Caco-2 (cell line): ENCODE measurements at regions not wholly inside any gene's neighbourhood (a gene's known extent, or its start where the extent isn't known, plus 50 kb on each side); places are given as distances from the start of the nearest gene placed in this dataset.

Experiments used
- BruUV-seq: library from RNA; stranded (reverse); fragments of 400-500 nt; replicated peaks from 2 replicates; lab custom pipeline; 2021; lab: Mats Ljungman, UMichigan
- CTCF ChIA-PET: fragments of 300-600 bp; sonication (Branson Sonifier 250); formaldehyde crosslinking; loops from one replicate; lab custom pipeline; 2022; ENCODE audit warnings: antibody characterized with exemption; lab: Charles Lee
- POLR2A ChIA-PET: fragments of 300-600 bp; sonication (Branson Sonifier 250); formaldehyde crosslinking; loops from one replicate; lab custom pipeline; 2022; ENCODE audit warnings: antibody characterized with exemption; lab: Charles Lee
- DNase-seq, 2 experiments: peaks; one replicate each; pipeline versions ENCODE4 v3.0.0 to v3.0.0-alpha.2; 2020 to 2022
- H3K27me3 ChIP-seq: replicated peaks from 2 replicates; pipeline ENCODE4 v1.6.0; 2011; ENCODE audit warnings: low read length; ENCODE audit not compliant: control insufficient read depth, insufficient read depth
- H3K36me3 ChIP-seq: 2 replicates; pipeline ENCODE4 v1.5.1; 2011; ENCODE audit warnings: low read length; ENCODE audit not compliant: control insufficient read depth, insufficient read depth
- H3K4me1 ChIP-seq: fragments of 250-450 bp; sonication (Bioruptor Pico); 2 replicates; pipeline ENCODE4 v1.5.1; 2020; ENCODE audit warnings: mild to moderate bottlenecking
- H3K4me3 ChIP-seq: 2 replicates; pipeline ENCODE4 v1.5.1; 2011; ENCODE audit warnings: low read depth, mild to moderate bottlenecking, control low read depth, low read length
- H3K9me3 ChIP-seq: fragments of 250-450 bp; sonication (Bioruptor Pico); 2 replicates; pipeline ENCODE4 v1.5.1; 2020; ENCODE audit warnings: mild to moderate bottlenecking, moderate library complexity
- H3K27ac Mint-ChIP-seq: one replicate; pipeline ENCODE4 v1.8.0; 2022; ENCODE audit warnings: mixed read lengths; ENCODE audit not compliant: unreplicated experiment
- H3K27me3 Mint-ChIP-seq: one replicate; pipeline ENCODE4 v1.8.0; 2022; ENCODE audit warnings: mixed read lengths; ENCODE audit not compliant: insufficient read depth, unreplicated experiment
- H3K36me3 Mint-ChIP-seq: one replicate; pipeline ENCODE4 v1.8.0; 2022; ENCODE audit warnings: mild to moderate bottlenecking, mixed read lengths; ENCODE audit not compliant: insufficient read depth, unreplicated experiment
- H3K4me1 Mint-ChIP-seq: one replicate; pipeline ENCODE4 v1.8.0; 2022; ENCODE audit warnings: low read depth, mixed read lengths; ENCODE audit not compliant: unreplicated experiment
- H3K4me3 Mint-ChIP-seq: one replicate; pipeline ENCODE4 v1.8.0; 2022; ENCODE audit warnings: mild to moderate bottlenecking, moderate library complexity, mixed read lengths; ENCODE audit not compliant: unreplicated experiment
- H3K9me3 Mint-ChIP-seq: one replicate; pipeline ENCODE4 v1.8.0; 2022; ENCODE audit warnings: mixed read lengths; ENCODE audit not compliant: unreplicated experiment
- intact Hi-C: fragments of 100-400 bp; cut with micrococcal nuclease; formaldehyde crosslinking; loops from one replicate; pipeline ENCODE4 v1.10.0; 2022; ENCODE audit not compliant: unreplicated experiment
- TF ChIP-seq, protein P1 (sequence below), 2 experiments: fragments of 200-600 bp in 1 of 2; IDR thresholded peaks; 1 replicate in 1 of 2; 2 replicates in 1 of 2; pipeline versions ENCODE4 v1.5.1 to v1.8.0; 2011 to 2022; ENCODE audit warnings: antibody characterized with exemption in 1 of 2, control low read depth in 1 of 2, inconsistent platforms in 1 of 2, low read depth in 1 of 2, low read length in 1 of 2, mild to moderate bottlenecking in 1 of 2, moderate library complexity in 1 of 2; ENCODE audit not compliant: insufficient read depth in 1 of 2, severe bottlenecking in 1 of 2, unreplicated experiment in 1 of 2

DNA sequence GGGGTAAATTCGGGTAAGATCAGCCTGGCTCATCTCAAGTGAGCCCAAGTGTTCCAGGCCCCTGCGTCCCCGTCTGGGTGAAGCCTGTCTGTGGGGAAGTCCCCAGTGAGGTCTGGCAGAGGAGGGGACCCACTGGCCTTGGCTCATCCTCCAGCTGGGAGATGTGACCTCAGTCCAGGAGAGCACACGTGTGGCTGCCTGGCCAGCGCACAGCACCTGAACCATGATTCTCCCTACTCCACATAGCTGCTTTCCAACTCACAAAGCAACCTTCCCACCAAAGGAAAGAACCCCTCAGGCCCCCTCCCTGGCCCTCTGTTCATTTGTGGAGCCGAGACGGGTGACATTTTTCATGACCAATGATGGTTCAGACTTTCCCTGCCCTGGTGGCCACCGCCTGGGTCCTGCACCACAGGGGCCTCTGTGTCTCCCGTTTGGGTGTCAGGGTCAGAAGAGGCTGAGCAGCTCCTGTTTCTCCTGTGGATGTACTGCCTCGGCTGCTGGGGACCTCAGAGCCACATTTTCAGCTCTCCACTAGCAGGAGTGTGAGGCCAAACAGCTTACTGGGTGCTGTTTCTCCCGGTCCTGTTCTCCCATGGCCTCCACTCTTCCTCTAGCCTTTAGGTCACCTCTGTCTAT is 111.4 kb downstream of the CPZ start:
- Mint-ChIP-seq H3K27me3 (peaks cover 19% of the 10 kb centered on the region), H3K9me3 (no peaks in the 10 kb centered on the region), H3K36me3 (no peaks in the 10 kb centered on the region), H3K4me1 (no peaks in the 10 kb centered on the region), H3K4me3 (no peak overlapping the region), H3K27ac (no peak overlapping the region)
- no peak overlapping the region for H3K4me3 ChIP-seq
- H3K36me3 ChIP-seq, result no peaks in the 10 kb centered on the region
- H3K27me3 ChIP-seq, result no peaks in the 10 kb centered on the region
- TF ChIP-seq, protein P1, sequence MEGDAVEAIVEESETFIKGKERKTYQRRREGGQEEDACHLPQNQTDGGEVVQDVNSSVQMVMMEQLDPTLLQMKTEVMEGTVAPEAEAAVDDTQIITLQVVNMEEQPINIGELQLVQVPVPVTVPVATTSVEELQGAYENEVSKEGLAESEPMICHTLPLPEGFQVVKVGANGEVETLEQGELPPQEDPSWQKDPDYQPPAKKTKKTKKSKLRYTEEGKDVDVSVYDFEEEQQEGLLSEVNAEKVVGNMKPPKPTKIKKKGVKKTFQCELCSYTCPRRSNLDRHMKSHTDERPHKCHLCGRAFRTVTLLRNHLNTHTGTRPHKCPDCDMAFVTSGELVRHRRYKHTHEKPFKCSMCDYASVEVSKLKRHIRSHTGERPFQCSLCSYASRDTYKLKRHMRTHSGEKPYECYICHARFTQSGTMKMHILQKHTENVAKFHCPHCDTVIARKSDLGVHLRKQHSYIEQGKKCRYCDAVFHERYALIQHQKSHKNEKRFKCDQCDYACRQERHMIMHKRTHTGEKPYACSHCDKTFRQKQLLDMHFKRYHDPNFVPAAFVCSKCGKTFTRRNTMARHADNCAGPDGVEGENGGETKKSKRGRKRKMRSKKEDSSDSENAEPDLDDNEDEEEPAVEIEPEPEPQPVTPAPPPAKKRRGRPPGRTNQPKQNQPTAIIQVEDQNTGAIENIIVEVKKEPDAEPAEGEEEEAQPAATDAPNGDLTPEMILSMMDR (IDR thresholded peaks at IDR 0.05; ENCODE audit: insufficient read depth in 1 of 2, low read depth in 1 of 2, low read length in 1 of 2, severe bottlenecking in 1 of 2, unreplicated experiment in 1 of 2), result no peak
- intact Hi-C loops, result no loop called here
- BruUV-seq, result no TSS peak
- ChIA-PET CTCF (no interaction called here), POLR2A (no interaction called here)
- no peaks in the 10 kb centered on the region for H3K9me3 ChIP-seq
- no peak for DNase-seq
- H3K4me1 ChIP-seq, result no peaks in the 10 kb centered on the region

DNA sequence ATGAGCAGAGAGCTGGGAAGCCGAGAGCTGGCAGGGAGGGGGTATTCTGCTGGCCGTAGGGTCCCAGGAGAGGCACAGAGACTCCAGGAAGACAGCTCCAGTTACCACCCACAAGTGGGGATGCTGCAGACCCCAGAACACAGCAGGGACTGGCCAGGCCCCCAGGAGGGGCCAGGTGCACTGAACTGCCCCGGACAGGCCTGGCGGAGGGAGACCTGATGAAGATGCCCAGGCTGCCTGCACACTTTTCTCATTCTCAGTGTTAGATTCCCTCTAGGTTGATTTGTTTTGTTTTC is 110.8 kb downstream of the CPZ start:
- no peaks in the 10 kb centered on the region for H3K4me1 Mint-ChIP-seq
- BruUV-seq, result no TSS peak
- no peaks in the 10 kb centered on the region for H3K4me1 ChIP-seq
- intact Hi-C loops, result no loop called here
- DNase-seq, result no peak
- H3K4me3 ChIP-seq, result no peak overlapping the region
- no peak overlapping the region for H3K27ac Mint-ChIP-seq
- ChIA-PET POLR2A (no interaction called here), CTCF (interaction anchor here (0.6 kb wide), 1 partner anchor 661 kb away, joined by 3 read pairs; no protein-coding TSS in a partner anchor)
- H3K36me3 ChIP-seq, result no peaks in the 10 kb centered on the region
- TF ChIP-seq, protein P1 (IDR thresholded peaks at IDR 0.05; ENCODE audit: insufficient read depth in 1 of 2, low read depth in 1 of 2, low read length in 1 of 2, severe bottlenecking in 1 of 2, unreplicated experiment in 1 of 2), result no peak
- no peaks in the 10 kb centered on the region for H3K27me3 ChIP-seq
- H3K9me3 ChIP-seq, result no peaks in the 10 kb centered on the region
- H3K27me3 Mint-ChIP-seq, result peaks cover 15% of the 10 kb centered on the region
- H3K4me3 Mint-ChIP-seq, result no peak overlapping the region
- no peaks in the 10 kb centered on the region for H3K36me3 Mint-ChIP-seq
- H3K9me3 Mint-ChIP-seq, result no peaks in the 10 kb centered on the region

DNA sequence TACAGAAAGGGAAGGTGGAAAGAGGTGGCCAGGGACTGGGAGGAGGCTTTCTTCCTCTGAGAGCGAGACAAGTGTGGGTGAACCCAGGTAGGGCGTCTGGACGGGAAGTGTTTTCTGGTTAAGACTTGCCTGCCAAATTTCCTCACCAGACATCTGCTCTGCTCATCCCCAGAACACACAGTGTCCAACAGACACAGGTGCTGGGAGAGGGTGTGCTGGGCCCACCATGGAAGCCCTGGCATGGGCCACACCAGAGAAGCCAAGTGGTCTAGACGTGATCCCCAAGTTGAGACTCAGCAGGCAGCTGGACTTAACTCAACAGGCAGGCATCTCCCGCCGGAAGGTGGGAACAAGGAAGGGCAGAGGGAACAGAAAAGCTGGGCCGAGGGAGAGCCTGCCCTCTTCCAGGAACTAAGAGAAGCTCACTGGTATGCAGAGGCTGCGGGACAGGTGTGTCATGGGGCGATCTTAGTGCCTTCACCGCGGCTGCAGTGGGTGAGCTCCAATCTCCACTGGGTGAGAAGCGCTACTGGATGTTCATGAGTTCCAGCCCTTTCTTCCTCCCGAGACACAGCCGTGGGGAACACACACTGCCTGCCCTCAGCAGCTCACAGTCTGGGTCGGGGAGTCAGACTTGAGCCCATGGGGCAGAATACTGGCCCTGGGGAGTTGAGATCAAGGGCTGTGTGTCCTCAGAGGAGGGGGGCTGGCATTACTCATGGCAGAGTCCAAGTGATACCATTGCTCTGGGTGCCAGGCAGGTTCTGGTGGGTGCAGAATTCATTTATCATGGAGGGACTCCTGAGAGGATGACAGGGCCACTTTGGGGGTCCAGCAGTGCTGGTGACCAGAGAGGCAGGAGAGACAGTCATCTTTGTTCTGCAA is 110.2 kb downstream of the CPZ start:
- intact Hi-C loops, result no loop called here
- Mint-ChIP-seq H3K4me3 (no peak overlapping the region), H3K4me1 (no peaks in the 10 kb centered on the region), H3K27me3 (peaks cover 15% of the 10 kb centered on the region), H3K9me3 (no peaks in the 10 kb centered on the region), H3K36me3 (no peaks in the 10 kb centered on the region), H3K27ac (no peak overlapping the region)
- Histone ChIP-seq H3K9me3 (no peaks in the 10 kb centered on the region), H3K4me3 (no peak overlapping the region), H3K36me3 (no peaks in the 10 kb centered on the region), H3K27me3 (no peaks in the 10 kb centered on the region), H3K4me1 (no peaks in the 10 kb centered on the region)
- ChIA-PET POLR2A (no interaction called here), CTCF (interaction anchor here (0.6 kb wide), 1 partner anchor 660 kb away, joined by 3 read pairs; no protein-coding TSS in a partner anchor)
- no TSS peak for BruUV-seq
- DNase-seq, result no peak
- TF ChIP-seq, protein P1 (IDR thresholded peaks at IDR 0.05; ENCODE audit: insufficient read depth in 1 of 2, low read depth in 1 of 2, low read length in 1 of 2, severe bottlenecking in 1 of 2, unreplicated experiment in 1 of 2), result no peak
